Mesodermal cell (in vitro differentiated cells): ENCODE measurements at regions not wholly inside any gene's neighbourhood (a gene's known extent, or its start where the extent isn't known, plus 50 kb on each side); places are given as distances from the start of the nearest gene placed in this dataset.

ENCODE experiments used
- H3K27ac ChIP-seq: 2 replicates; pipeline ENCODE4 v1.7.0; 2013; ENCODE audit warnings: mild to moderate bottlenecking, low read depth, low read length, moderate library complexity; ENCODE audit not compliant: severe bottlenecking
- H3K36me3 ChIP-seq: 2 replicates; pipeline ENCODE4 v1.7.1; 2013; ENCODE audit warnings: mild to moderate bottlenecking, low read length, moderate library complexity; ENCODE audit not compliant: control insufficient read depth, insufficient read depth
- H3K4me1 ChIP-seq: one replicate; pipeline ENCODE4 v1.7.1; 2013; ENCODE audit warnings: mild to moderate bottlenecking, low read length; ENCODE audit not compliant: insufficient read depth, control insufficient read depth, poor library complexity, severe bottlenecking
- H3K4me3 ChIP-seq: 2 replicates; pipeline ENCODE4 v1.7.0; 2013; ENCODE audit warnings: low read length, control low read depth, mild to moderate bottlenecking; ENCODE audit not compliant: insufficient read depth, poor library complexity, severe bottlenecking; ENCODE audit errors: extremely low read depth
- H3K9me3 ChIP-seq: 2 replicates; pipeline ENCODE4 v1.7.1; 2013; ENCODE audit warnings: mild to moderate bottlenecking, low read length, moderate library complexity; ENCODE audit not compliant: control insufficient read depth
- WGBS, 2 experiments: methylation state at CpG; one replicate each; pipeline ENCODE4 v1.1.5; 2013; ENCODE audit warnings: missing lambda C conversion rate in 2 of 2; ENCODE audit not compliant: insufficient coverage in 2 of 2; 5-methylcytosine and 5-hydroxymethylcytosine counted together

- H3K36me3 ChIP-seq: no peaks in the 10 kb centered on the region
- no peak overlapping the region for H3K4me3 ChIP-seq
- no peaks in the 10 kb centered on the region for H3K4me1 ChIP-seq
- WGBS, 2 experiments: 68 to 79% methylated on average over 5 to 6 of the region's 7 CpGs
- H3K27ac ChIP-seq: no peak overlapping the region
- H3K9me3 ChIP-seq: no peaks in the 10 kb centered on the region
Observed at GRCh38 chr1:244280201-244280600, 171.5 kb downstream of the ADSS2 start.

DNA sequence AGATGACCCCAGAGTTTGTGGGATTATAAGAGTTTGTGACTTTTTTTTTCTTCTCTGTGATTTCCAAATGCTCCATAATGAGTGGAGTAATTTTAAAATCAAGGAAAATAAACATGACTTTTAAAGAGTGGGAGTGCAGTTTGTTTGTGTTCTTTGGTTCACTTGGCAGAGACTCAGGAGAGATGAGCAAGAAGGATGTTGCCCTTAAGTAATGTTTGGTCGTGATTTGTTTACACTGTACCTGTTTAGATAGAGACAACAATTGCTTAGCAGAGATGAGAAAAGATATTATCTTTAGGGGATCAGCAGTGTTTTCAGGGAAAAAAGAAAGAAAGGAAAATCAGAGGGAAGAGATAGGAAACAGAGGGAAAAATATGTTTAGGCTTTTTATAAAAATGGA lies 170.8 kb downstream of the ADSS2 start:
- H3K4me3 ChIP-seq: no peak overlapping the region
- H3K4me1 ChIP-seq: no peaks in the 10 kb centered on the region
- no peak overlapping the region for H3K27ac ChIP-seq
- H3K36me3 ChIP-seq: no peaks in the 10 kb centered on the region
- no peaks in the 10 kb centered on the region for H3K9me3 ChIP-seq
- WGBS, 2 experiments: 91% methylated on average over 1 of the region's 1 CpG; no CpG with 5 or more reads in 1 of the 2 experiments

- H3K36me3 ChIP-seq: no peaks in the 10 kb centered on the region
- no peaks in the 10 kb centered on the region for H3K9me3 ChIP-seq
- H3K27ac ChIP-seq: no peak overlapping the region
- 86% methylated on average over 3 of the region's 4 CpGs; no CpG with 5 or more reads in 1 of the 2 experiments for WGBS, 2 experiments
- no peak overlapping the region for H3K4me3 ChIP-seq
- no peaks in the 10 kb centered on the region for H3K4me1 ChIP-seq
Observed at GRCh38 chr1:244283772-244284171, 167.9 kb downstream of the ADSS2 start.

GRCh38 chr1:244284641-244285156 lies 167.0 kb downstream of the ADSS2 start:
- 92% methylated on average over 16 to 17 of the region's 17 CpGs for WGBS, 2 experiments
- Histone ChIP-seq H3K4me1 (no peaks in the 10 kb centered on the region), H3K9me3 (no peaks in the 10 kb centered on the region), H3K27ac (no peak overlapping the region), H3K4me3 (no peak overlapping the region), H3K36me3 (no peaks in the 10 kb centered on the region)

- Histone ChIP-seq H3K9me3 (no peaks in the 10 kb centered on the region), H3K4me1 (no peaks in the 10 kb centered on the region), H3K4me3 (no peak overlapping the region), H3K36me3 (no peaks in the 10 kb centered on the region), H3K27ac (no peak overlapping the region)
- WGBS, 2 experiments: no CpG with 5 or more reads among the region's 5 CpGs
Observed at GRCh38 chr1:244286341-244286740, 165.4 kb downstream of the ADSS2 start.

DNA sequence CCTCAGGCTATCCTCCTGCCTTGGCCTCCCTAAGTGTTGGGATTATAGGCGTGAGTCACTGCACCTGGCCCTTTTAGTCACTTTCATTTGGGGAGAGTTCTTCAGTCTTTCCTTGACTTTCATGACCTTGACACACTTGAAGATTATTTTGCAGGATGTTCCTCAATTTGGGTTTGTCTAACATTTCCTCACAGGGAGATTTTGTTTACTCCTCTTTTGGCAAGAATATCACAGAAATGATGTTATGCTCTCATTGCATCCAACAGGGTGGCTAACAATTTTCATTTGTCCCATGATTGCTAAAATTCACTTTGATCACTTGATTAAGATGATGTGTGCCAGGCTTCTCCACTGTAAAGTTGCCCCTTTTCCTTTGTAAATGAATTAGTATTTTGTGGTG lies 164.0 kb downstream of the ADSS2 start:
- no peak overlapping the region for H3K4me3 ChIP-seq
- 100% methylated on average over 1 of the region's 1 CpG for WGBS, 2 experiments
- H3K27ac ChIP-seq: no peak overlapping the region
- H3K36me3 ChIP-seq: no peaks in the 10 kb centered on the region
- H3K9me3 ChIP-seq: no peaks in the 10 kb centered on the region
- no peaks in the 10 kb centered on the region for H3K4me1 ChIP-seq

- no peaks in the 10 kb centered on the region for H3K9me3 ChIP-seq
Observed at GRCh38 chr1:244288663-244289062, 163.0 kb downstream of the ADSS2 start.

GRCh38 chr1:244289991-244290785 lies 161.5 kb downstream of the ADSS2 start:
- H3K4me1 ChIP-seq: no peaks in the 10 kb centered on the region
- H3K27ac ChIP-seq: no peak overlapping the region
- no peaks in the 10 kb centered on the region for H3K9me3 ChIP-seq
- WGBS, 2 experiments: 87 to 95% methylated on average over 7 to 8 of the region's 11 CpGs
- no peak overlapping the region for H3K4me3 ChIP-seq
- H3K36me3 ChIP-seq: no peaks in the 10 kb centered on the region

More at GRCh38 chr1:244288663-244289062, 163.0 kb downstream of the ADSS2 start:
- Histone ChIP-seq H3K27ac (no peak overlapping the region), H3K36me3 (no peaks in the 10 kb centered on the region), H3K4me1 (no peaks in the 10 kb centered on the region), H3K4me3 (no peak overlapping the region)
- WGBS, 2 experiments: no CpG with 5 or more reads among the region's 1 CpG

DNA sequence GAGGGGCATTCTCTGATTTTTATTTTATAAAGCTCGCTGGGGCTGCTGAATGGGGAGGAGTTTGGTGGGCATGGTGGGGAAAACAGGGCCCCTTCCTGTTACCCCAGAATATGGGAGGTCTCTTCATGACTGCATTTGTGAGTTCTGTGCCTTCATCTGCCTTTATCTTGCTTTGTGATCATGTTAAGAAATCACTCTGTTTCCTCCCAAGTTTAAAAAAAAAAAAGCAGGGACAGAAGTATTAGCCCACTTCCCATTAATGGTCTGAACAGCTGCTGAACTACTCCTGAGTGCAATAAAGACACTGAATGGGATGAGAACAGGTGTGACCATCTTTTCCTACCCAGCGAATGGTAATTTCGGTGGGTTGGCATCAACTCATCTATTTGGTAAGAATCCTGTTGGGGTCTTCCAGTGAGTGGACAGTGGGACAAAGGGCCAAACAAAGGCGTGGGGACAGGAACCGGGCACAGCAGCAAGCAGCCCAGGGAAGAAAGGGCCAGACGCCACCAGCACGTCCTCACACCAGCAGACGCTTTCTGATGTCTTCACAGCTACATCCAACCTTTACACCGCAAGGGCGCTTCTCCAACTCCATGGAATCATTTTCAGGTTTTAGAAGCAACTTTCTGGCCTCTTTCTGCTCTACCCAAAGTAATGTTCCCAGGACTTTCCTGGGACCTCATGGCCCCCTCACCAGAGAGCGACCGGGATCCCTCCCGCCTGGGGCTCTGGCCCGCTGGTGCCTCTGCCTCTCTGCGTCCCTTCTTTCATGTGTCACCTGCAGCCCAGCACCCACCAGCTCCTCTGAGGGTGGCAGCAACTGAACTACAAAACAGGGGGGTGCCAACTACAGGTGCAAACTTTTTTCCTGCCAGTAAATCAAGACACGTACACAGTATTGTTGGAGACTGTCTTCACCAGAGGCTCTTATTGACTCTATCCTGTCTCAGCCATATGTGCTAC lies 160.2 kb downstream of the ADSS2 start:
- WGBS, 2 experiments: 93% methylated on average over 13 to 14 of the region's 16 CpGs
- Histone ChIP-seq H3K9me3 (no peaks in the 10 kb centered on the region), H3K4me1 (no peaks in the 10 kb centered on the region), H3K4me3 (no peak overlapping the region), H3K27ac (no peak overlapping the region), H3K36me3 (no peaks in the 10 kb centered on the region)

- H3K4me1 ChIP-seq: peaks cover 4% of the 10 kb centered on the region
- no peak overlapping the region for H3K4me3 ChIP-seq
- no peaks in the 10 kb centered on the region for H3K9me3 ChIP-seq
- H3K36me3 ChIP-seq: no peaks in the 10 kb centered on the region
- WGBS, 2 experiments: 82 to 91% methylated on average over 6 of the region's 7 CpGs
- no peak overlapping the region for H3K27ac ChIP-seq
Observed at GRCh38 chr1:244294599-244295224, 157.0 kb downstream of the ADSS2 start.
